ENCODE measurements at regions not wholly inside any gene's neighbourhood (a gene's known extent, or its start where the extent isn't known, plus 50 kb on each side); places are given as distances from the start of the nearest gene placed in this dataset.
"Not testable (repeated sequence)": the region's sequence is repeated elsewhere in the genome, so short reads cannot be mapped to it uniquely, and the experiment has no call there.

- DNase-seq: no peak
Observed at GRCh38 chr11:37372667-37373066, 774.6 kb upstream of the RAG2 start.

DNA sequence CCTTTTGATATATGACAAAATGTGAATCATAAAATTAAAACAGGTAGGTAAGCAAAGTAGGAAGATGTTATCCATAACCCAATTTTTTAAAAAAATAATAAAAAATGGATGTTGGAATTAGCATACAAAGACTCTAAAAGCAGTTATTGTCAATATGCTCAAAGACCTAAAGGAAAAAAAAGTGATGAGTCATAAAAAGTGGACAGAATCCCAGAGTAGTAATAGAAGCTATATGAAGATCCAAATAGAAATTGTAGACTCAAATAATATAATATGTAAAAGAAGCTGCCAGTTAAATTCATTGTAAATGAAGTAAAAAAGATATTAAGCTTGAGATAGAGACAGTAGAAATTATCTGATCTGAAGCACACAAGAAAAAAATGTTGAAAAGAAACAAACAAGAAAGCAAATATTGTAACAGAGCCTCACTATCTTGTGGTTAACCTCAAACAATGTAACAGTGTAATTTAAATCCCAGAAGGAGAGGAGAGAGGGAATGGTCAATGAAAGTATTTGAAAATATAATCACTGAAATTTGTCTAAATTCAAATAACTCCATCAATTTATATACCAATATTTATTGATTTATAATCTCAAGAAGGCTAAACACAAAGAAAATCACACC, 773.4 kb upstream of the RAG2 start:
- DNase-seq: no peak

DNA sequence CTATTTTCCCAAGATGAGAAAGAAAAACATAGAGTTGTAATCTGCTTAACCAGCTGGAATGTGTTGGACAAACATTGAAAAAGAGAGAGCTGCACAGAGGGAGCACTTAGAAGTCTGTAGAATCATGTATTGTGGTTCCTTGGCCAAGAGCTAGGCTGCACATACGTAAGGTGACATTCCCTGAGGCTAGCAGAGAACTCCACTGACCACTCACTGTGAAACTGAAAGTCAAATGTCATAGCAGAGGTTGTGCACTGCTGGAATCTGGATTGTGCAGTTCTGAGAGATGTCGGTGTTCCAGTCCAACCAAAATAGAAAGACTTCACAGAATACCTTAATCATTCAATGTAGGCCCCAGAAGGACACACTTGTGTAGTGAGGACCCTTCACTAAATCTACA, 772.8 kb upstream of the RAG2 start:
- DNase-seq: no peak

DNA sequence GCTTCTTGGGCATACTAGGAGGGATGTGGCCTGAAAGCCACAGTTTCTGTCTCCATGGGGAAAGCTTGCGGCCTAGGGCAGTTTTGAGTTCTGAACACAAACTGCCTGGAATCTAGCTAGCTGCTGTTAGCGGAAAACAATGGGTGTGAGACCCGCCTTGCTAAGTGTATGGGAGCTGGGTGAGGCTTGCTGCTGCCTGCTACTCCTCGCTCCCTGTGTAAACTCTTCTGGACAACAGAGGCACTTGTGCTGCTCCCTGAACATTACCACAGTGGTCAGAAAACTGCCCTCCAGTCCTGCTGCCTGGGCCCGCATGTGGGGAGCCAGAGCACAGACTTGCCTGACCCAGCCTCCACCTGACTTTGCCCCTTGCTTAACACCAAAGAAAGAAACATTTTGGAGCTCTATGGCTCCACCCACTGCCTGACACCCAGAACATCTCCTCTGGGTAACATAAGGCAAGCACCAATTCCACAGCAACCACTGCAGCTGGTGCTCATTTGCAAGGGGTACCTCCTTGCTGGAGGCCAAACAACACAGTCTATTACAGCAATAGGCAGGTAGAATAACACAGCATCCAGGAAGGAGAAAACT, 766.3 kb upstream of the RAG2 start:
- DNase-seq: no peak

GRCh38 chr11:37353192-37353591, 755.2 kb upstream of the RAG2 start:
- no peak for DNase-seq

GRCh38 chr11:37352485-37352884, 754.4 kb upstream of the RAG2 start:
- no peak for DNase-seq

DNA sequence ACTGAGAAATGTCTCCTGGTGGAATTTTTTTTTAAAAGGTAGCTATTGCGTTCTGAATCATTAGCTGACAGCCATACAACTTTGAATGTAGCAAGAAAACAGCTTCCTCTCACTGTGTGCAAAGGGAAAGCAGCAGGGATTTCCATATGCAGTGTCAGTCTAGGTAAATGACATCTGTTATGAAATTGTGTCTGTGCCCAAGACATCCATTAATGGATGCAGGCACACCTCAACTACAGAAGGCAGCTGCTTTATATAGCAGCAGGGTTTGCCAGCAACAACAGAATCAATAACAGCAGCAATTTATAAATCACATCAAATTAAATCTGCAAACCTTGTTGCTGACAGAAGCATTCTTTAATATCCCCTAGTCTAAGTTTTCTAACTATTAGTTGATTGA, 745.3 kb upstream of the RAG2 start:
- DNase-seq: no peak

GRCh38 chr11:37336401-37336800, 738.4 kb upstream of the RAG2 start:
- DNase-seq: no peak

GRCh38 chr11:37333345-37333744, 735.3 kb upstream of the RAG2 start:
- no peak for DNase-seq

DNA sequence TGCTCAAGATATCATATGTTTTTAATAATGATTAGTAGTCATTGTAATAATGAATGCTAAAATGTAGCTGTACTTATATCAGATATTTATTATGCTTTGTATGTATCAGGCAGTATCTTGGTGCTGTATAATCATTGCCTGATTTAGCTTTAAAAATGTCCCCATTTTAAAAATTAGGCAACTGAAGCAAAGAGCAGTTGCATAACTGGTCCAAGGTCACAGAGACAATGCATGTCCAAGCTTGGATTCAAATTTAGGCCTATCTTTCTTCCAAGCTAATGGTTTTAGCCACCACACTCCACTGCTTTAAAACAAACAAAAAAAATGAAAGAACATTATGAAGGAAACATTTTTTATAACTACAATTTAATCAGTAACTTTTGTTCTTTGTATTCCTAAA, 725.8 kb upstream of the RAG2 start:
- no peak for DNase-seq

DNA sequence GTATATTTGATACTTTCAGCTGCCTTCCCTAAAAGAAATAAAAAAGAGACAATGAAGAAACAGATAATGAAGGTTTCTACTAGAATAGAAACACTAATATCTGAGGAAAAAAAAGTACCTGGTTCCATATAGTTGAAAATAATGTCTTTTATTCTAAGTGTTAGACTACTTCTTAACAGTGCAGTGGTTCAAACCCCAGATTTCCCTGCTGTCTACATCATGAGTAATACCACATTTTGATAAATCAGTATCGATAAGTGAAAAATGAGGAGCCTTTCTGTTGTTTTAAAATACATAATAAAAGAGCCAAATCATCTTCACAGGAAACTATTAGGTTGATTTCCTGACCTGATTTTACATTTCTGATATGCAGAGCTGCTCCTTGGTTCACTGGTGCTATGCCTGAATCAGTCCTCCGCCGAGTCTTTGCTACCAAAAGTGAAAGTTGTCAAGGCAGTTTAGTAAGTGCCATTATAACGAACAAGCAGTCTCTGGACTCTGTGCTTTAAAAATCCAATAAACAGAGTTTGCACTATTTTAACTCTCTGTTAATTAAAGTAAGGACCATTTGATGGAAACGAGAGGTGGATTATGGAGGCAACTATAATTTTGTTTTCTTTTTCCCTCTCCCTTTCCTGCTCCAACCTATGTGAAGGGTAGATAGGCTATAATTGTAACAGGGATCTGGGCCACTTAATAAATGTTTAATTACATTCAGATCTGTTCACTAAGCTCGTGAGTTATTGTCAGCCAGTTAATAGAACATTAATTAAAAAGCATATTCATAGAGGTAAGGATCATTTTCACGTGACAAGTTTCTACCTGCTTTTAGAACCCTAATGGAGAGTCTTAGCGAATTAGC, 724.5 kb upstream of the RAG2 start:
- DNase-seq: no peak

DNA sequence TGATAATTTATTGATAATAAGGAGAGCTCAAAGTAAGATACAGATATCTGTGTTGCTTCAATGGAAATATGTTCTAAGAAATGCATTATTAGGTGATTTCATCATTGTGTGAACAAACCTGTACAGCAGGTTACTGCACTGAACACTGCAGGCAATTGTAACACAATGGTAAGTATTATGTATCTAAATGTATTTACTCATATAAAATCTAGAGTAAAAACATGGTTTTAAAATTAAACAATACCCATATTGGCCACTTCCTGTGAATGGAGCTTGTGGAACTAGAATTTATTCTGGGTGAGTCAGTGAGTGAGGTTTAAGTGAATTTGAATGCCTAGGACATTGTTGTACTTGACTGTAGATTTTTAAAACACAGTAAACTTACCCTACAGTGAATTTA, 722.9 kb upstream of the RAG2 start:
- DNase-seq: no peak

- DNase-seq: no peak
Observed at GRCh38 chr11:37317803-37318202, 719.8 kb upstream of the RAG2 start.

GRCh38 chr11:37313266-37313665, 715.2 kb upstream of the RAG2 start:
- DNase-seq: no peak

DNA sequence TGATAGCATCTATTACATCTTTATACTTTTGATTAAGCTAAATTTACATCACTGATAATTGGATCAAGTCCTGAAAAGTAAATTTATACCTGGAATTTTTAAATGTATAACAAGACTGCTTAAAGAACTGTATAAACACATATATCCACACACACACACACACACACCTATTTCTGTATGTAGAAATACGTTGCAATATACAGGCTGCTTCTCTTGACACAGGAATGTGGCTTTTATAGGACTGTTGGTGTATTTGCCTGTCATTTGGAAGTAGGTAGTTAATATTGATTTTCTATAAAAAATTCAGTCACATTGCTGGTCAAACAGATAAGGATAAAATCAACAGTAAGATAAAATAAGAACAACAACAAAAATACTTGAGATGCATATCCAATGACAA, 708.5 kb upstream of the RAG2 start:
- DNase-seq: no peak

DNA sequence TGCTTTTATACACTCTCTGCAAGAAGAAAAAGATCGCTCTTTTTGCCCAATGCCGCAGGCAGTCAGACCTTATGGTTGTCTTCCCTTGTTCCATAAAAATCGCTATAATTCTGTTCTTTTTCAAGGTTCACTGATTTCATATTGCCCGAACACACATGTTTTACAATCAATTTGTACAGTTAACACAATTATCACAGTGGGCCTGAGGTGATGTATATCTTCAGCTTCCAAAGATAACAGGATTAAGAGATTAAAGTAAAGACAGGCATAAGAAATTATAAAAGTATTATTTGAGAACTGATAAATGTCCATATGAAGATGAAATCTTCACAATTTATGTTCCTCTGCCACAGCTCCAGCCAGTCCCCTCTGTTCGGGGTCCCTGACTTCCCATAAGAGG, 703.4 kb upstream of the RAG2 start:
- DNase-seq: not testable (repeated sequence)

DNA sequence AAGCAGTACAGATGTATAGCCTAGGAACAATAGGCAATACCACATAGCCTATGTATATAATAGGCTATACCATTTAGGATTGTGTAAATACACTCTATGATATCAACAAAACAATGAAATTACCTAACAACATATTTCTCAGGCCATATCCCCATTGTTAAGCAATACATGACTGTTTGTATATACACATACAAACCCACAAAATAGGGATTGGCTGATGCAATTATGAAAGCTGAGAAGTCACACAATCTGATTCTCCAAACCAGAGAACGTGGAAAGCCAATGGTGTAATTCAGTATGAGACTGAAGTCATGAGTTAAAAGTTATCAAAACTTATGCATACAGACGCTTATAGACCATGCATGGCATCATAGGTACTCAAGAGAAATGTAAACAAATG, 700.1 kb upstream of the RAG2 start:
- DNase-seq: no peak

DNA sequence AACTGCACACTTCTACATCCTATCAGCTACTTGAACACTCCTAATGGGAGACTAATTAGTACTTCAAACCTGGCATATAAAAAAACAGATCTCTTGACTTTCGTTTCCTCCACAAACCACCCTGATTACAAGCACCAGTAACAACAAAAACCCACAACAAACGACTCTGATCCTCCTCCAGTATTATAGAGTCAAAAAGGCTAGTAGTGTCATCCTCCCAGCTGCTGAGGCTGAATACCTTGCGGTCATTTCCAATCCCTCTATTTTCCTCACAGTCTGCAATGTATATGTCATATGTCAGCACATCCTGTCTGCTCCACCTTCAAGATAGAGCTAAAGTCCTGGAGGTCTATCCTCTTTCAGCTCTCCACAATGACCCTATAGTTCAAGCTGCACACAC, 688.9 kb upstream of the RAG2 start:
- DNase-seq: no peak

DNA sequence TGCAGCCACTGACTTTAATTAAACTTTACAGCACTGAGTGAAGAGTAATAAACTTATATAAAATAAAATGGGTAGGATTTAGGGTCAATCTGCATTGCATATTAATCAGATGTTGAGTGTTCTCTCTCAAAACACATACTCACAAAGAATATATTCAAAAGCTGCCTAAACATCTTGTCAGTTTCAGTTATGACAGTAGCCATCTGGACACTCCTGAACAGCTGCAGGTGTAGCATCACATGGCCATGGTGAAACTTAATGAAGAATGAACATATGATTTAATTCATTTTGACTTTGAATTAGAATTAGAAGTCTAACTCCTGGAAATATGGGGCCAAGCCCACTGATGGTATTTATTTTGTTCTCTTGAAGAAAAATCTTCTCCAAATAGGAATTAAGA, 684.3 kb upstream of the RAG2 start:
- DNase-seq: no peak

DNA sequence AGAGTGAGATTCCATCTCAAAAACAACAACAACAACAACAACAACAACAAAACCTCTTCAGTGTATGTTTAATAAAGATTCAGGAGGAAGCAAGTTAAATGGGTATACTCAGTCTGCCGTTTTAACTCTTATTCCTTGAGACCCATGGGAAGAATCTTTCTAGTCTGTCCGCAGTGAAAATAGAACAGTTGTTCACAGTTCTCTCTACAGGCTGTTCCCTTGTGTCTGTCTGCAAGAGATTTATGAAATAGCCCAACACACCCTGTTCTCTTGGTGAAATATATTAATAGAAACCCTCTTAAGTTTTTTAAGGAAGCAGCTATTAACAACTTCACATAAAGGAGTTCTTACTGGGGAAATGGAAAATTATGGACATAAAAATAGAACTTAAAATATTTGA, 682.2 kb upstream of the RAG2 start:
- no peak for DNase-seq

DNA sequence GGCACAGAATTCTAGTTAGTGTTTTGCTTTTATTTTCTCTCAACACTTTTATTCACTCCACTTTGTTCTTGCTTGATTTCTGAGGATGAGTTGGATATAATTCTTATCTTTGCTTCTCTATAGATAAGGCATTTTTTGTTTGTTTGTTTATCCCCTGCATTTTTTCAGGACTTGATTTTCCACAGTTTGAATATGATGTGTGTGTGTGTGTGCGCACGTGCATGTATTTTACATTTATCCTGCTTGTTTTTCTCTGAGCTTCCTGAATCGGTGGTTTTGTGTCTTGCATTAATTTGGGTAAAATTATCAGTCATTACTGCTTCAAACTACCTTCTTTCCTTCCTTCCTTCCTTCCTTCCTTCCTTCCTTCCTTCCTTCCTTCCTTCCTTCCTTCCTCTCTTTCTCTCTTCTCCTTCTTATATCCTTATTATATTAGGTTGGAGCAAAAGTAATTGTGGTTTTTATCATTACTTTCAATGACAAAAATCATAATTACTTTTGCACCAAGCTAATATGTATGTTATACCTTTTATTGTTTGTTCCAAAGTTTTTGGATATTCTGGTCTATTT, 679.9 kb upstream of the RAG2 start:
- no peak for DNase-seq

DNA sequence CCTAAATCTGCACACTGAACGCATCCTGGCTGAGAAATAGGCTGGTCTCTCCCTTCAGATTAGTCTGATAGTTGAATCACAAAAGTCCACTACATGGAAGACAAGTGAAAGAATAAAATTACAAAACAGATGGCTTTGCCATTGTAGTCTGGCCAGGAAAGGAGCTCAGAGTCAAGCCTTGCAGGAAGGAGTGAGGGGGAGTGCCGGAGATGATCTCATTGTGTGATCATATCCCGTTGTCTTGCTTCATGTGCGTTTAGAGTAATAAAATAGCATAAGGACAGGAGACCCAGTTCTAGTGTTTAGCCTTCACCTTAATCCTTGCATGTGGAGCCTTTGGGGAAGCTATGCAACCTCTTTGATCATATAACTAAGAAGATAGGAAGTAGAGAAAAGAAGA, 666.7 kb upstream of the RAG2 start:
- no peak for DNase-seq

- no peak for DNase-seq
Observed at GRCh38 chr11:37264060-37264459, 666.0 kb upstream of the RAG2 start.

- not testable (repeated sequence) for DNase-seq
Observed at GRCh38 chr11:37263467-37263866, 665.4 kb upstream of the RAG2 start.

Data from effector CD8-positive, alpha-beta T cell (primary cell).